H1 (cell line): ENCODE measurements at regions not wholly inside any gene's neighbourhood (a gene's known extent, or its start where the extent isn't known, plus 50 kb on each side); places are given as distances from the start of the nearest gene placed in this dataset.

Experiments used
- CTCF ChIA-PET: fragments of 300-600 bp; sonication (Branson Sonifier 250); formaldehyde crosslinking; loops from one replicate; lab custom pipeline; 2021; ENCODE audit not compliant: partially characterized antibody; lab: Charles Lee
- POLR2A ChIA-PET: fragments of 300-600 bp; sonication (Branson Sonifier 250); formaldehyde crosslinking; loops from one replicate; lab custom pipeline; 2021; ENCODE audit warnings: inconsistent platforms; ENCODE audit not compliant: partially characterized antibody; lab: Charles Lee
- DNase-seq, 2 experiments: peaks; one replicate each; pipeline versions ENCODE4 v3.0.0 to v3.0.0-alpha.2; 2010 to 2022; ENCODE audit warnings: low spot score in 2 of 2, low read depth in 1 of 2, mixed read lengths in 1 of 2
- FAIRE-seq: peaks from 2 replicates; lab custom pipeline; 2011; peaks lifted over from hg19 to GRCh38; lab: Jason Lieb, UNC
- H2AFZ ChIP-seq: 2 replicates; pipeline ENCODE4 v1.8.1; 2012; ENCODE audit warnings: low read length, inconsistent platforms
- H2AK5ac ChIP-seq: 2 replicates; pipeline ENCODE4 v1.6.1; 2013; ENCODE audit warnings: low read depth, low read length
- H2BK120ac ChIP-seq: replicated peaks from 2 replicates; pipeline ENCODE3; 2013; ENCODE audit warnings: low read depth, low read length, inconsistent platforms
- H2BK12ac ChIP-seq: 2 replicates; pipeline ENCODE4 v1.6.1; 2013; ENCODE audit warnings: low read depth, low read length
- H2BK15ac ChIP-seq: 2 replicates; pipeline ENCODE4 v1.6.1; 2013; ENCODE audit warnings: low read length
- H2BK20ac ChIP-seq: 2 replicates; pipeline ENCODE4 v1.6.1; 2013; ENCODE audit warnings: low read length
- H2BK5ac ChIP-seq: 2 replicates; pipeline ENCODE4 v1.6.1; 2013; ENCODE audit warnings: low read depth, low read length
- H3K14ac ChIP-seq: 2 replicates; pipeline ENCODE4 v1.6.1; 2013; ENCODE audit warnings: inconsistent platforms; ENCODE audit not compliant: insufficient read length
- H3K18ac ChIP-seq: 2 replicates; pipeline ENCODE4 v1.6.1; 2013; ENCODE audit warnings: low read length; ENCODE audit errors: extremely low read depth
- H3K23ac ChIP-seq: 2 replicates; pipeline ENCODE4 v1.6.1; 2013; ENCODE audit warnings: inconsistent platforms; ENCODE audit not compliant: insufficient read length
- H3K23me2 ChIP-seq: 2 replicates; pipeline ENCODE4 v1.6.1; 2013; ENCODE audit warnings: low read depth, low read length
- H3K27ac ChIP-seq: 2 replicates; pipeline ENCODE4 v1.6.1; 2011; ENCODE audit warnings: low read depth, low read length, inconsistent platforms
- H3K27me3 ChIP-seq, 4 experiments: replicated peaks in 1 of 4; 1 replicate in 1 of 4; 2 replicates in 3 of 4; pipeline versions ENCODE4 v1.6.1 to v1.8.1; 2011 to 2013; ENCODE audit warnings: low read length in 3 of 4, mild to moderate bottlenecking in 3 of 4, inconsistent platforms in 2 of 4, mixed read lengths in 2 of 4, moderate library complexity in 1 of 4; ENCODE audit not compliant: control insufficient read depth in 3 of 4, insufficient read depth in 3 of 4; ENCODE audit errors: extremely low read depth in 1 of 4
- H3K36me3 ChIP-seq, 4 experiments: 2 replicates each; pipeline versions ENCODE4 v1.6.1 to v1.8.1; 2011 to 2013; ENCODE audit warnings: mild to moderate bottlenecking in 4 of 4, low read length in 3 of 4, moderate library complexity in 2 of 4, control low read depth in 1 of 4, inconsistent platforms in 1 of 4; ENCODE audit not compliant: insufficient read depth in 4 of 4, control insufficient read depth in 2 of 4
- H3K4ac ChIP-seq: replicated peaks from 2 replicates; pipeline ENCODE3; 2013; ENCODE audit warnings: low read length, low read depth, mixed read lengths, inconsistent platforms; ENCODE audit not compliant: insufficient read length
- H3K4me1 ChIP-seq, 4 experiments: replicated peaks in 1 of 4; 1 replicate in 1 of 4; 2 replicates in 3 of 4; pipeline versions ENCODE4 v1.6.1 to v1.8.1; 2011 to 2013; ENCODE audit warnings: low read length in 3 of 4, inconsistent platforms in 2 of 4, mixed read lengths in 1 of 4; ENCODE audit not compliant: insufficient read depth in 4 of 4, control insufficient read depth in 3 of 4
- H3K4me2 ChIP-seq, 2 experiments: 2 replicates each; pipeline versions ENCODE4 v1.6.1 to v1.8.1; 2011 to 2013; ENCODE audit warnings: low read depth in 2 of 2, low read length in 2 of 2, control low read depth in 1 of 2, inconsistent platforms in 1 of 2, mild to moderate bottlenecking in 1 of 2; ENCODE audit not compliant: insufficient read depth in 1 of 2
- H3K4me3 ChIP-seq, 4 experiments: fragments of 200-600, 300-600 bp in 1 of 4; sonication (generic), shearing (Covaris generic), sonication (Bioruptor Twin) in 1 of 4; 2 replicates each; pipeline versions ENCODE4 v1.5.1 to v1.8.1; 2011 to 2016; ENCODE audit warnings: low read length in 4 of 4, low read depth in 3 of 4, control low read depth in 2 of 4, inconsistent platforms in 2 of 4, mild to moderate bottlenecking in 2 of 4, mixed read lengths in 1 of 4, moderate library complexity in 1 of 4; ENCODE audit not compliant: insufficient read depth in 2 of 4; ENCODE audit errors: extremely low read depth in 1 of 4
- H3K56ac ChIP-seq: replicated peaks from 2 replicates; pipeline ENCODE3; 2013; ENCODE audit warnings: low read depth, mild to moderate bottlenecking, mixed read lengths, low read length, inconsistent platforms; ENCODE audit not compliant: insufficient read length
- H3K79me1 ChIP-seq: 2 replicates; pipeline ENCODE4 v1.6.1; 2013; ENCODE audit warnings: low read depth, low read length, control low read depth
- H3K79me2 ChIP-seq, 2 experiments: 2 replicates each; pipeline versions ENCODE4 v1.6.1 to v1.8.1; 2012 to 2013; ENCODE audit warnings: low read length in 2 of 2, mild to moderate bottlenecking in 2 of 2, inconsistent platforms in 1 of 2; ENCODE audit not compliant: insufficient read depth in 2 of 2, control insufficient read depth in 1 of 2
- H3K9ac ChIP-seq, 4 experiments: replicated peaks in 1 of 4; 1 replicate in 1 of 4; 2 replicates in 3 of 4; pipeline versions ENCODE4 v1.6.1 to v1.8.1; 2011 to 2013; ENCODE audit warnings: low read depth in 3 of 4, low read length in 3 of 4, control low read depth in 2 of 4, mild to moderate bottlenecking in 2 of 4, moderate library complexity in 2 of 4, inconsistent platforms in 1 of 4; ENCODE audit errors: extremely low read depth in 1 of 4
- H3K9me3 ChIP-seq, 2 experiments: 2 replicates each; pipeline versions ENCODE4 v1.6.1 to v1.8.1; 2012 to 2013; ENCODE audit warnings: mild to moderate bottlenecking in 2 of 2, moderate library complexity in 2 of 2, control low read depth in 1 of 2, inconsistent platforms in 1 of 2, low read depth in 1 of 2, low read length in 1 of 2, mixed read lengths in 1 of 2; ENCODE audit not compliant: insufficient read depth in 2 of 2
- H4K20me1 ChIP-seq, 2 experiments: replicated peaks in 1 of 2; 2 replicates each; pipeline versions ENCODE3 to v1.8.1; 2011 to 2013; ENCODE audit warnings: inconsistent platforms in 2 of 2, low read length in 2 of 2, mild to moderate bottlenecking in 1 of 2; ENCODE audit not compliant: insufficient read depth in 2 of 2, control insufficient read depth in 1 of 2
- H4K5ac ChIP-seq: 2 replicates; pipeline ENCODE4 v1.6.1; 2013; ENCODE audit warnings: low read length, low read depth, mixed read lengths, inconsistent platforms; ENCODE audit not compliant: insufficient read length
- H4K8ac ChIP-seq: 2 replicates; pipeline ENCODE4 v1.8.0; 2013; ENCODE audit warnings: mild to moderate bottlenecking, moderate library complexity, low read length, inconsistent platforms; ENCODE audit not compliant: insufficient read depth; ENCODE audit errors: extremely low read depth
- H4K91ac ChIP-seq: replicated peaks from 2 replicates; pipeline ENCODE3; 2013; ENCODE audit warnings: low read length, mixed read lengths, inconsistent platforms; ENCODE audit not compliant: insufficient read length
- ASH2L ChIP-seq: fragments of 200-600, 300-600 bp; sonication (generic); IDR thresholded peaks from one replicate; pipeline ENCODE4 v1.7.1; 2017; ENCODE audit warnings: low read length
- ATF2 ChIP-seq: IDR thresholded peaks from 2 replicates; pipeline ENCODE4 v1.6.1; 2012; ENCODE audit warnings: low read length, inconsistent platforms
- BCL11A ChIP-seq, 2 experiments: IDR thresholded peaks; one replicate each; pipeline ENCODE4 v1.6.1; 2011; ENCODE audit warnings: low read depth in 2 of 2, low read length in 2 of 2, mild to moderate bottlenecking in 2 of 2
- BRCA1 ChIP-seq: IDR thresholded peaks from 2 replicates; pipeline ENCODE4 v1.6.1; 2012; ENCODE audit warnings: low read depth, low read length, improper control_type of control experiment
- EP300 ChIP-seq, 2 experiments: IDR thresholded peaks; 1 replicate in 1 of 2; 2 replicates in 1 of 2; pipeline ENCODE4 v1.6.1; 2011 to 2012; ENCODE audit warnings: low read depth in 2 of 2, low read length in 2 of 2, mild to moderate bottlenecking in 2 of 2, borderline replicate concordance in 1 of 2, inconsistent platforms in 1 of 2, moderate library complexity in 1 of 2
- EZH2 ChIP-seq: fragments of 200-600 bp; sonication (generic); IDR thresholded peaks from 2 replicates; pipeline ENCODE4 v1.7.1; 2012; ENCODE audit warnings: low read depth, mild to moderate bottlenecking, moderate library complexity, low read length, inconsistent platforms; ENCODE audit not compliant: severe bottlenecking
- KDM5A ChIP-seq: fragments of 200-600 bp; IDR thresholded peaks from 2 replicates; pipeline ENCODE4 v1.7.1; 2012; ENCODE audit warnings: mild to moderate bottlenecking, low read length, inconsistent platforms, mixed read lengths
- POLR2A ChIP-seq, 2 experiments: IDR thresholded peaks; 1 replicate in 1 of 2; 2 replicates in 1 of 2; pipeline ENCODE4 v1.6.1; 2011; ENCODE audit warnings: low read depth in 2 of 2, low read length in 2 of 2, mild to moderate bottlenecking in 2 of 2; ENCODE audit errors: control extremely low read depth in 1 of 2
- RBBP5 ChIP-seq: IDR thresholded peaks from 2 replicates; pipeline ENCODE4 v1.7.1; 2012; ENCODE audit warnings: low read depth, mild to moderate bottlenecking, inconsistent platforms, low read length, moderate library complexity, borderline replicate concordance
- SP2 ChIP-seq: IDR thresholded peaks from 2 replicates; pipeline ENCODE4 v1.6.1; 2012; ENCODE audit warnings: mild to moderate bottlenecking, low read length, inconsistent platforms
- SRF ChIP-seq: IDR thresholded peaks from 2 replicates; pipeline ENCODE4 v1.6.1; 2011; ENCODE audit warnings: mild to moderate bottlenecking, low read depth, low read length, moderate library complexity
- TAF7 ChIP-seq: optimal IDR thresholded peaks from 2 replicates; pipeline ENCODE3; 2011; ENCODE audit warnings: low read depth, mild to moderate bottlenecking, inconsistent platforms, low read length, moderate library complexity, borderline replicate concordance
- TEAD4 ChIP-seq: IDR thresholded peaks from 2 replicates; pipeline ENCODE4 v1.6.1; 2012; ENCODE audit warnings: low read depth, low read length, inconsistent platforms, mixed read lengths
- WGBS, 2 experiments: shearing (Covaris generic) in 1 of 2; methylation state at CpG; one replicate each; pipeline versions ENCODE4 v1.1.6 to v1.1.7; 2013 to 2015; ENCODE audit warnings: low lambda C conversion rate in 2 of 2, mixed read lengths in 2 of 2, inconsistent platforms in 1 of 2, low coverage in 1 of 2, missing lambda C conversion rate in 1 of 2; ENCODE audit not compliant: insufficient replicate concordance in 2 of 2, insufficient coverage in 1 of 2, insufficient read length in 1 of 2; ENCODE audit errors: extremely low coverage in 1 of 2, missing lambda C conversion rate in 1 of 2; 5-methylcytosine and 5-hydroxymethylcytosine counted together

- 92% methylated on average over 1 of the region's 1 CpG; no CpG with 5 or more reads in 1 of the 2 experiments for WGBS, 2 experiments
- no peaks in the 10 kb centered on the region for H3K23me2 ChIP-seq
- H3K23ac ChIP-seq: no peak overlapping the region
- POLR2A ChIA-PET: no interaction called here
- H4K8ac ChIP-seq: no peak overlapping the region
- no peak overlapping the region for H3K56ac ChIP-seq
- no peaks in the 10 kb centered on the region for H4K20me1 ChIP-seq
- no peak overlapping the region for H4K91ac ChIP-seq
- no peaks in the 10 kb centered on the region for H3K9me3 ChIP-seq
- H3K4ac ChIP-seq: no peak overlapping the region
- H2BK15ac ChIP-seq: no peak overlapping the region
- CTCF ChIA-PET: no interaction called here
- no peaks in the 10 kb centered on the region for H3K4me1 ChIP-seq
- H2BK5ac ChIP-seq: no peak overlapping the region
- FAIRE-seq (no peak), DNase-seq (no peak)
- no peak overlapping the region for H2BK12ac ChIP-seq
- no peaks in the 10 kb centered on the region for H3K36me3 ChIP-seq
- no peak overlapping the region for H4K5ac ChIP-seq
- H2BK120ac ChIP-seq: no peak overlapping the region
- H2BK20ac ChIP-seq: no peak overlapping the region
- no peak overlapping the region for H3K4me3 ChIP-seq
- no peak overlapping the region for H3K9ac ChIP-seq
- no peak overlapping the region for H3K27ac ChIP-seq
- TF ChIP-seq TAF7: no peak
- TF ChIP-seq ASH2L: no peak
- no peak for TF ChIP-seq KDM5A
- no peak for TF ChIP-seq EP300 (IDR thresholded peaks at IDR 0.05; ENCODE audit: borderline replicate concordance in 1 of 2, low read depth in 2 of 2, low read length in 2 of 2)
- no peak for TF ChIP-seq SRF
- no peak for TF ChIP-seq BCL11A (IDR thresholded peaks at IDR 0.05; ENCODE audit: low read depth in 2 of 2, low read length in 2 of 2)
- no peak for TF ChIP-seq RBBP5
- TF ChIP-seq ATF2: no peak
- TF ChIP-seq POLR2A (IDR thresholded peaks at IDR 0.05; ENCODE audit: control extremely low read depth in 1 of 2, low read depth in 2 of 2, low read length in 2 of 2): no peak
- TF ChIP-seq BRCA1: no peak
- no peak for TF ChIP-seq EZH2
- TF ChIP-seq TEAD4: no peak
- TF ChIP-seq SP2: no peak
- no peak overlapping the region for H3K18ac ChIP-seq
- no peak overlapping the region for H2AK5ac ChIP-seq
- H3K79me2 ChIP-seq: no peaks in the 10 kb centered on the region
- H3K27me3 ChIP-seq: no peaks in the 10 kb centered on the region
- no peak overlapping the region for H3K4me2 ChIP-seq
- no peak overlapping the region for H2AFZ ChIP-seq
- H3K79me1 ChIP-seq: no peaks in the 10 kb centered on the region
- H3K14ac ChIP-seq: no peak overlapping the region
Observed at GRCh38 chr1:198889101-198889500, 250.3 kb downstream of the PTPRC start.
